HCT116 (cell line): ENCODE measurements at regions not wholly inside any gene's neighbourhood (a gene's known extent, or its start where the extent isn't known, plus 50 kb on each side); places are given as distances from the start of the nearest gene placed in this dataset.

Experiments used
- ATAC-seq: fragments of 200-7000 bp; cut with Tn5 transposase; 2 replicates; pipeline ENCODE4 v1.9.1; 2020; ENCODE audit warnings: mild to moderate bottlenecking, moderate library complexity
- BruUV-seq: library from RNA; stranded (reverse); fragments of 400-500 nt; replicated peaks from 2 replicates; lab custom pipeline; 2021; lab: Mats Ljungman, UMichigan
- CTCF ChIA-PET: fragments of 300-600 bp; sonication (Branson Sonifier 250); formaldehyde crosslinking; loops from one replicate; lab custom pipeline; 2021; ENCODE audit warnings: antibody characterized with exemption; lab: Charles Lee
- POLR2A ChIA-PET: fragments of 300-600, 350-600 bp; sonication (Branson Sonifier 250); formaldehyde crosslinking; loops from one replicate; lab custom pipeline; 2021; ENCODE audit warnings: antibody characterized with exemption; lab: Charles Lee
- RAD21 ChIA-PET, 2 experiments: fragments of 300-600 bp; sonication (Branson Sonifier 250); formaldehyde crosslinking; loops; one replicate each; lab custom pipeline; 2023; ENCODE audit warnings: low total read pairs in 2 of 2; ENCODE audit not compliant: uncharacterized antibody in 2 of 2, unreplicated experiment in 2 of 2, low non-redundant PET in 1 of 2; lab: Charles Lee
- DNase-seq: peaks from one replicate; pipeline ENCODE4 v3.0.0-alpha.2; 2010; ENCODE audit warnings: low read depth, low spot score
- H2AFZ ChIP-seq: fragments of 200-600 bp; shearing (Covaris generic), sonication (generic); 2 replicates; pipeline ENCODE4 v1.6.1; 2017; ENCODE audit warnings: low read depth, mixed run types, mixed read lengths, antibody characterized with exemption, low read length; ENCODE audit not compliant: poor library complexity, severe bottlenecking
- H3K27ac ChIP-seq: 2 replicates; pipeline ENCODE4 v1.5.1; 2012; ENCODE audit warnings: low read depth, low read length
- H3K27me3 ChIP-seq: fragments of 200-600 bp; sonication (generic); 2 replicates; pipeline ENCODE4 v1.6.1; 2016; ENCODE audit warnings: mixed run types, low read length, mixed read lengths; ENCODE audit not compliant: insufficient read depth
- H3K36me3 ChIP-seq, 2 experiments: fragments of 200-500 bp in 1 of 2; fragments of 200-600 bp in 1 of 2; sonication (Bioruptor generic) in 1 of 2; sonication (generic) in 1 of 2; 2 replicates each; pipeline versions ENCODE4 v1.5.1 to v1.6.1; 2014 to 2016; ENCODE audit warnings: low read length in 2 of 2, inconsistent platforms in 1 of 2, mixed read lengths in 1 of 2, mixed run types in 1 of 2; ENCODE audit not compliant: insufficient read depth in 2 of 2, control insufficient read depth in 1 of 2
- H3K4me1 ChIP-seq, 2 experiments: fragments of 200-600 bp in 1 of 2; sonication (generic) in 1 of 2; 2 replicates each; pipeline versions ENCODE4 v1.5.1 to v1.6.1; 2012 to 2017; ENCODE audit warnings: low read length in 2 of 2, inconsistent platforms in 1 of 2, mild to moderate bottlenecking in 1 of 2, mixed read lengths in 1 of 2, mixed run types in 1 of 2, moderate library complexity in 1 of 2; ENCODE audit not compliant: insufficient read depth in 2 of 2, control insufficient read depth in 1 of 2
- H3K4me2 ChIP-seq: fragments of 200-600 bp; sonication (generic); 2 replicates; pipeline ENCODE4 v1.6.1; 2017; ENCODE audit warnings: mixed run types, low read length, mixed read lengths
- H3K4me3 ChIP-seq, 2 experiments: fragments of 200-600 bp in 1 of 2; sonication (generic) in 1 of 2; replicated peaks in 1 of 2; 2 replicates each; pipeline ENCODE4 v1.5.1; 2011 to 2016; ENCODE audit warnings: low read length in 2 of 2, control low read depth in 1 of 2, low read depth in 1 of 2, mild to moderate bottlenecking in 1 of 2, mixed read lengths in 1 of 2, mixed run types in 1 of 2
- H3K79me2 ChIP-seq: fragments of 200-600 bp; sonication (generic); 2 replicates; pipeline ENCODE4 v1.6.1; 2017; ENCODE audit warnings: mild to moderate bottlenecking, mixed run types, low read length, moderate library complexity, mixed read lengths; ENCODE audit not compliant: insufficient read depth
- H3K9ac ChIP-seq: fragments of 200-600 bp; sonication (generic); 2 replicates; pipeline ENCODE4 v1.6.1; 2016; ENCODE audit warnings: low read length, mixed read lengths
- H3K9me2 ChIP-seq: fragments of 200-600 bp; sonication (generic), shearing (Covaris generic); 2 replicates; pipeline ENCODE4 v1.6.1; 2017; ENCODE audit warnings: mixed run types, mild to moderate bottlenecking, moderate library complexity; ENCODE audit not compliant: insufficient read depth
- H3K9me3 ChIP-seq, 2 experiments: fragments of 200-500 bp in 1 of 2; fragments of 200-600 bp in 1 of 2; sonication (Bioruptor generic) in 1 of 2; sonication (generic) in 1 of 2; 2 replicates each; pipeline ENCODE4 v1.6.1; 2014 to 2017; ENCODE audit warnings: low read length in 2 of 2, mixed read lengths in 2 of 2, inconsistent platforms in 1 of 2, low read depth in 1 of 2, mild to moderate bottlenecking in 1 of 2, mixed run types in 1 of 2, moderate library complexity in 1 of 2; ENCODE audit not compliant: control insufficient read depth in 1 of 2, insufficient read depth in 1 of 2
- H4K20me1 ChIP-seq: fragments of 200-600 bp; sonication (generic), shearing (Covaris generic); 2 replicates; pipeline ENCODE4 v1.6.1; 2017; ENCODE audit warnings: mixed run types, mild to moderate bottlenecking, moderate library complexity; ENCODE audit not compliant: insufficient read depth
- CBX3 ChIP-seq: IDR thresholded peaks from 2 replicates; pipeline ENCODE4 v1.6.1; 2012; ENCODE audit warnings: low read depth
- EGR1 ChIP-seq: IDR thresholded peaks from 2 replicates; pipeline ENCODE4 v1.6.1; 2012; ENCODE audit warnings: low read depth
- ELF1 ChIP-seq: IDR thresholded peaks from 2 replicates; pipeline ENCODE4 v1.6.1; 2012; ENCODE audit warnings: low read depth, borderline replicate concordance
- POLR2A ChIP-seq: IDR thresholded peaks from 2 replicates; pipeline ENCODE4 v1.7.0; 2011; ENCODE audit warnings: borderline replicate concordance; ENCODE audit not compliant: insufficient read depth, insufficient read length; ENCODE audit errors: extremely low read depth
- RAD21 ChIP-seq: IDR thresholded peaks from 2 replicates; pipeline ENCODE4 v1.6.1; 2012; ENCODE audit warnings: low read depth, mild to moderate bottlenecking
- SP1 ChIP-seq: IDR thresholded peaks from 2 replicates; pipeline ENCODE4 v1.6.1; 2012; ENCODE audit warnings: low read depth
- SRF ChIP-seq: IDR thresholded peaks from 2 replicates; pipeline ENCODE4 v1.6.1; 2012; ENCODE audit warnings: low read depth
- TCF7L2 ChIP-seq: IDR thresholded peaks from 2 replicates; pipeline ENCODE4 v1.7.0; 2011; ENCODE audit warnings: borderline replicate concordance, inconsistent platforms; ENCODE audit not compliant: insufficient read depth, insufficient read length; ENCODE audit errors: extremely low read depth
- YY1 ChIP-seq: IDR thresholded peaks from 2 replicates; pipeline ENCODE4 v1.6.1; 2011; ENCODE audit warnings: low read length, low read depth, moderate library complexity, mild to moderate bottlenecking; ENCODE audit not compliant: insufficient replicate concordance; ENCODE audit errors: extremely low read depth
- intact Hi-C: fragments of 100-400 bp; cut with micrococcal nuclease; formaldehyde crosslinking; loops from 2 replicates; pipeline ENCODE4 v1.10.0; 2022
- TF ChIP-seq, protein P1 (sequence below): IDR thresholded peaks from 2 replicates; pipeline ENCODE4 v1.6.1; 2012; ENCODE audit warnings: low read depth
- TF ChIP-seq, protein P2 (sequence below): IDR thresholded peaks from 2 replicates; pipeline ENCODE4 v1.6.1; 2012
- TF ChIP-seq, protein P3 (sequence below): IDR thresholded peaks from 2 replicates; pipeline ENCODE4 v1.6.1; 2011; ENCODE audit warnings: mild to moderate bottlenecking, low read length, moderate library complexity; ENCODE audit not compliant: insufficient replicate concordance; ENCODE audit errors: extremely low read depth
- TF ChIP-seq, protein P4 (sequence below): IDR thresholded peaks from 2 replicates; pipeline ENCODE4 v1.6.1; 2012

DNA sequence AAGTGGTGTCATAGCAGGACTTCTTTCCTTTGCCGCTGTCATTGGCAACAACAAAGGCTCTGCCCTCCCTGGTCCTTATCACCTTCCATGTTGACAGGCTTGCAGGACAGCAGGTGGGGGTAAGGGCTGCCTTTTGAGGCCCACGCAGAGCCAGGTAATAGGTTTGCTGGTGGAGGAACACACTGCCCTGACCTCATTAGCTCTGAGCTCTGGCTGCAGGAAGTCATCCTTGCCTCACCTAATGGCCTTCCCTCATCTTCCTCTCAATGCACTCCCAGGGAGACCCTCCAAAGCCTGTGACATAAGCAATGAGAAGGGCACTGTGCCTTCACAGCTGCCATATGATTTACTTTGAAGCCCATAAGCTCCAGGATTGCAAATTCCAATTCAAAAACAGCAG is 1205.2 kb upstream of the AUTS2 start (continued):
- TF ChIP-seq, protein P1, sequence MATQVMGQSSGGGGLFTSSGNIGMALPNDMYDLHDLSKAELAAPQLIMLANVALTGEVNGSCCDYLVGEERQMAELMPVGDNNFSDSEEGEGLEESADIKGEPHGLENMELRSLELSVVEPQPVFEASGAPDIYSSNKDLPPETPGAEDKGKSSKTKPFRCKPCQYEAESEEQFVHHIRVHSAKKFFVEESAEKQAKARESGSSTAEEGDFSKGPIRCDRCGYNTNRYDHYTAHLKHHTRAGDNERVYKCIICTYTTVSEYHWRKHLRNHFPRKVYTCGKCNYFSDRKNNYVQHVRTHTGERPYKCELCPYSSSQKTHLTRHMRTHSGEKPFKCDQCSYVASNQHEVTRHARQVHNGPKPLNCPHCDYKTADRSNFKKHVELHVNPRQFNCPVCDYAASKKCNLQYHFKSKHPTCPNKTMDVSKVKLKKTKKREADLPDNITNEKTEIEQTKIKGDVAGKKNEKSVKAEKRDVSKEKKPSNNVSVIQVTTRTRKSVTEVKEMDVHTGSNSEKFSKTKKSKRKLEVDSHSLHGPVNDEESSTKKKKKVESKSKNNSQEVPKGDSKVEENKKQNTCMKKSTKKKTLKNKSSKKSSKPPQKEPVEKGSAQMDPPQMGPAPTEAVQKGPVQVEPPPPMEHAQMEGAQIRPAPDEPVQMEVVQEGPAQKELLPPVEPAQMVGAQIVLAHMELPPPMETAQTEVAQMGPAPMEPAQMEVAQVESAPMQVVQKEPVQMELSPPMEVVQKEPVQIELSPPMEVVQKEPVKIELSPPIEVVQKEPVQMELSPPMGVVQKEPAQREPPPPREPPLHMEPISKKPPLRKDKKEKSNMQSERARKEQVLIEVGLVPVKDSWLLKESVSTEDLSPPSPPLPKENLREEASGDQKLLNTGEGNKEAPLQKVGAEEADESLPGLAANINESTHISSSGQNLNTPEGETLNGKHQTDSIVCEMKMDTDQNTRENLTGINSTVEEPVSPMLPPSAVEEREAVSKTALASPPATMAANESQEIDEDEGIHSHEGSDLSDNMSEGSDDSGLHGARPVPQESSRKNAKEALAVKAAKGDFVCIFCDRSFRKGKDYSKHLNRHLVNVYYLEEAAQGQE: no peak
- no peak for TF ChIP-seq SRF
- TF ChIP-seq, protein P2, sequence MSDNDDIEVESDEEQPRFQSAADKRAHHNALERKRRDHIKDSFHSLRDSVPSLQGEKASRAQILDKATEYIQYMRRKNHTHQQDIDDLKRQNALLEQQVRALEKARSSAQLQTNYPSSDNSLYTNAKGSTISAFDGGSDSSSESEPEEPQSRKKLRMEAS: no peak
- no peak for TF ChIP-seq SP1

DNA sequence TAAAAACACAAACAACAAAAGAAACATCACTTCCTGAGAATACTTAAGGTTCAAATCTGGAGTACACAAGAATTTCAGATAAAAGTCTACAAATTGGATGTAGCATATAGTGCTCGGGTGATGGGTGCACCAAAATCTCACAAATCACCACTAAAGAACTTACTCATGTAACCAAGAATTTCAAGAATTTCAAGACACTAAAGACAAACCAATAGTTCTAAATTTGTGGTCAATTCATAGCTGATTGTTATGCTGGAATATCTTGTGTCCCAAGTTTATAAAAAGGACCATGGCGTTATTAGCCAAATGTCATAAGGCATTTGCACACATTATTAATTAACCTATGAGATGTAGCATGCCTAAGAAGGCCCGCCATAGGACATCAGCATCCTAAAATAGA is 1204.1 kb upstream of the AUTS2 start:
- no peaks in the 10 kb centered on the region for H3K79me2 ChIP-seq
- no peak for DNase-seq
- no peaks in the 10 kb centered on the region for H3K4me1 ChIP-seq
- no peaks in the 10 kb centered on the region for H3K27me3 ChIP-seq
- H3K9me3 ChIP-seq: peaks cover 7 to 22% of the 10 kb centered on the region in 2 experiments; a peak in 2 of 4 replicates
- RAD21 ChIA-PET: no interaction called here
- no peaks in the 10 kb centered on the region for H3K36me3 ChIP-seq
- POLR2A ChIA-PET: no interaction called here
- no peak overlapping the region for H2AFZ ChIP-seq
- intact Hi-C loops: no loop called here
- CTCF ChIA-PET: no interaction called here
- H3K9ac ChIP-seq: no peak overlapping the region
- no TSS peak for BruUV-seq
- H3K27ac ChIP-seq: no peak overlapping the region
- no peak for ATAC-seq
- no peak overlapping the region for H3K4me3 ChIP-seq
- H3K9me2 ChIP-seq: no peaks in the 10 kb centered on the region
- H4K20me1 ChIP-seq: no peaks in the 10 kb centered on the region
- H3K4me2 ChIP-seq: no peak overlapping the region
- TF ChIP-seq EGR1 (no peak), ELF1 (no peak), TCF7L2 (no peak), CBX3 (no peak), POLR2A (no peak), YY1 (no peak), RAD21 (no peak)
- TF ChIP-seq, protein P3, sequence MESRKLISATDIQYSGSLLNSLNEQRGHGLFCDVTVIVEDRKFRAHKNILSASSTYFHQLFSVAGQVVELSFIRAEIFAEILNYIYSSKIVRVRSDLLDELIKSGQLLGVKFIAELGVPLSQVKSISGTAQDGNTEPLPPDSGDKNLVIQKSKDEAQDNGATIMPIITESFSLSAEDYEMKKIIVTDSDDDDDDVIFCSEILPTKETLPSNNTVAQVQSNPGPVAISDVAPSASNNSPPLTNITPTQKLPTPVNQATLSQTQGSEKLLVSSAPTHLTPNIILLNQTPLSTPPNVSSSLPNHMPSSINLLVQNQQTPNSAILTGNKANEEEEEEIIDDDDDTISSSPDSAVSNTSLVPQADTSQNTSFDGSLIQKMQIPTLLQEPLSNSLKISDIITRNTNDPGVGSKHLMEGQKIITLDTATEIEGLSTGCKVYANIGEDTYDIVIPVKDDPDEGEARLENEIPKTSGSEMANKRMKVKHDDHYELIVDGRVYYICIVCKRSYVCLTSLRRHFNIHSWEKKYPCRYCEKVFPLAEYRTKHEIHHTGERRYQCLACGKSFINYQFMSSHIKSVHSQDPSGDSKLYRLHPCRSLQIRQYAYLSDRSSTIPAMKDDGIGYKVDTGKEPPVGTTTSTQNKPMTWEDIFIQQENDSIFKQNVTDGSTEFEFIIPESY: no peak
- TF ChIP-seq, protein P1: no peak
- TF ChIP-seq, protein P4, sequence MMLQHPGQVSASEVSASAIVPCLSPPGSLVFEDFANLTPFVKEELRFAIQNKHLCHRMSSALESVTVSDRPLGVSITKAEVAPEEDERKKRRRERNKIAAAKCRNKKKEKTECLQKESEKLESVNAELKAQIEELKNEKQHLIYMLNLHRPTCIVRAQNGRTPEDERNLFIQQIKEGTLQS: no peak
